Epithelial cell of proximal tubule (primary cell): ENCODE measurements at regions not wholly inside any gene's neighbourhood (a gene's known extent, or its start where the extent isn't known, plus 50 kb on each side); places are given as distances from the start of the nearest gene placed in this dataset.

ENCODE experiments used
- DNase-seq: peaks from one replicate; pipeline ENCODE4 v3.0.0-alpha.2; 2011; ENCODE audit warnings: low read depth
- H3K4me3 ChIP-seq: 2 replicates; pipeline ENCODE4 v1.5.1; 2011; ENCODE audit warnings: low read depth, mild to moderate bottlenecking, low read length
- CTCF ChIP-seq: conservative IDR thresholded peaks from 2 replicates; pipeline ENCODE4 v1.5.1; 2012; ENCODE audit warnings: low read depth, mild to moderate bottlenecking, low read length

GRCh38 chr9:30670805-30671562 is 1713.5 kb upstream of the ACO1 start:
- DNase-seq: no peak
- no peak for TF ChIP-seq CTCF
- H3K4me3 ChIP-seq: no peak overlapping the region

DNA sequence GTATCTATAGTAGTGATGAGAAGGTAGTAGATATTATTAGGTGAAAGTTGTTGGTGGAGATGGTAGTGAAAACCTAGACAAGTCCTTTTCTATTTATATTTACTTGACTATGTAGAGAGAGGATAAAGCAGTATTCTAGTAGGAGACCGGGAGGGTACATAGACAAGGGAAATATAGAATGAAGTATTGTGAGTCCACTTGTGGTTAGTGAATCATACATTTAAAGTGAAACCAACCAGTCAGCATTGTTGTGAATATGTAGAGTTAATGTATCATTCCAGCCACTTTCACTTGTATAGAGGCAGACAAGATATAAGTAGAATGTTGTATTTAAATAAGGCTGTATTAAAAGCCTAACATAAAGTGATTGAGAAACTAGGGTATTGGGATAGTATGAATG is 1711.3 kb upstream of the ACO1 start:
- no peak overlapping the region for H3K4me3 ChIP-seq
- DNase-seq: no peak
- no peak for TF ChIP-seq CTCF

- TF ChIP-seq CTCF: no peak
- DNase-seq: no peak
- H3K4me3 ChIP-seq: no peak overlapping the region
Measured at GRCh38 chr9:30676651-30677050, 1707.8 kb upstream of the ACO1 start.

- DNase-seq: no peak
- TF ChIP-seq CTCF: no peak
- H3K4me3 ChIP-seq: no peak overlapping the region
Measured at GRCh38 chr9:30677221-30677620, 1707.2 kb upstream of the ACO1 start.

GRCh38 chr9:30688801-30689200 is 1695.6 kb upstream of the ACO1 start:
- DNase-seq: no peak
- no peak for TF ChIP-seq CTCF
- no peak overlapping the region for H3K4me3 ChIP-seq

- TF ChIP-seq CTCF: no peak
- no peak for DNase-seq
Measured at GRCh38 chr9:30697958-30698357, 1686.5 kb upstream of the ACO1 start.

DNA sequence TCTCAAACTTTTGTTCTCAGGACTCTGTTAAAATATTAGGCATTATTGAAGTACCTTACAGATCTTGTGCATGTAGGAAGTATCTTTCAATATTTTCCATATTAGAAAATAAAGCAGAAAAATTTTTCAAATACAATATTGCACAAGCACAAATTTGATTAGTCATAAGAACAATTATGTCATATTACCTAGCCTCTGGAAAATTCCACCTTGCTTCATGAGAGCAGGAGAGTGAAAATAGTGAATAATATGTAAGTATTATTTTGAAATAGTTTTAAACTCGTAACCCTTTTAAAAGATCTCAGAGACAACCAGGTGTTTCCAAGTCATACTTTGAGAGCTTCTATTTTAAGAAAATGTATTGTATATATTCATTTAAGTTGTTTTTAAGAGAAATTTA is 1672.9 kb upstream of the ACO1 start:
- no peak for TF ChIP-seq CTCF
- no peak overlapping the region for H3K4me3 ChIP-seq
- no peak for DNase-seq

More at GRCh38 chr9:30697958-30698357, 1686.5 kb upstream of the ACO1 start:
- H3K4me3 ChIP-seq: no peak overlapping the region
